ENCODE measurements at regions not wholly inside any gene's neighbourhood (a gene's known extent, or its start where the extent isn't known, plus 50 kb on each side); places are given as distances from the start of the nearest gene placed in this dataset.

DNA sequence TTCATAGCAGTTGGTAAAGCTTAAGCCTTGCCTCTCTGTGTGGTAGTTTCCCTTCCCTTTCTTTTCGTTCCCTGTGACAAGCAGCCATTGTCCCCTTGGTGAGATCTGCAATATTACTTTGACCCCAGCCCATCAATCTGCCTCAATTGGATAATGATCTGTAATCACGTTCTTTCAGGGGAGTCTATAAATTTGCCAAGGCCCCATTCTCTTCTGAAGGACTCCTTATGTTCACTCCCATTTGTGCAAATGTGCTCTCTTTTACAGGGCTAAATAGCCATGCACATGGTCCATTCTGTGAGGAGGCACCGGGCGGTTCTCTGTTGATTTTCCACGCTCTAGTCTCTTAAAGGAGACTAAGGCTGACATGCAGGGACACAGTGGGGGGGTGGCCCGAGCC lies 660.4 kb upstream of the SLC35B3 start:
- POLR2A ChIA-PET = no interaction called here
- Mint-ChIP-seq H3K36me3 (no peaks in the 10 kb centered on the region), H3K9me3 (peaks cover 12% of the 10 kb centered on the region), H3K27me3 (no peaks in the 10 kb centered on the region), H3K27ac (no peak overlapping the region), H3K4me3 (no peak overlapping the region), H3K4me1 (ENCODE audit: low read depth) (no peaks in the 10 kb centered on the region)
- CTCF ChIA-PET = no interaction called here
- no peak for DNase-seq
- intact Hi-C loops (cut with micrococcal nuclease) = no loop called here

DNA sequence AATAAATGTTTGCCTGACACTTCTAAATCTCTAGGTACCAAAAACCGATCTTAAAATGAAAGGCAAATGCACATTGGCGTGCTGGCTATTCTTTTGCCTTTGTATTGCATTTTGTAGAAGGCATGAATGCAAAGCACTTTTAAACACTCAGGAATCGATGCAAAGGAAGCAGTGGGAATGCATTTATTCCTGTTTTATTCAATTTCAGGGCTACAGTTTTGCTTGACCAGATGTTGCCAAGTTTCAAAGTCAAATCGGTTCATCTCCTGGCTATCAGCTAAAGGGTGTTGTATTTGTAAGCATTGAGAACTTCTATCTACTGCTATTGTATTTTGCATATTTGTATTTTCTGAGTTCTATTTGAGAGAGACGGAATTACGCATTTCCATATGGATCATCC lies 659.8 kb upstream of the SLC35B3 start:
- ChIA-PET CTCF (no interaction called here), POLR2A (no interaction called here)
- H3K4me1 Mint-ChIP-seq (ENCODE audit: low read depth) = no peaks in the 10 kb centered on the region
- intact Hi-C loops (cut with micrococcal nuclease) = no loop called here
- no peak for DNase-seq
- H3K9me3 Mint-ChIP-seq = peaks cover 7% of the 10 kb centered on the region
- H3K27ac Mint-ChIP-seq = no peak overlapping the region
- H3K36me3 Mint-ChIP-seq = no peaks in the 10 kb centered on the region
- H3K27me3 Mint-ChIP-seq = no peaks in the 10 kb centered on the region
- H3K4me3 Mint-ChIP-seq = no peak overlapping the region

GRCh38 chr6:9089724-9090123 lies 654.4 kb upstream of the SLC35B3 start:
- H3K9me3 Mint-ChIP-seq = no peaks in the 10 kb centered on the region
- H3K27ac Mint-ChIP-seq = no peak overlapping the region
- H3K4me3 Mint-ChIP-seq = no peak overlapping the region
- ChIA-PET POLR2A (no interaction called here), CTCF (no interaction called here)
- no peak for DNase-seq
- H3K36me3 Mint-ChIP-seq = no peaks in the 10 kb centered on the region
- H3K4me1 Mint-ChIP-seq (ENCODE audit: low read depth) = no peaks in the 10 kb centered on the region
- no peaks in the 10 kb centered on the region for H3K27me3 Mint-ChIP-seq
- intact Hi-C loops (cut with micrococcal nuclease) = no loop called here

DNA sequence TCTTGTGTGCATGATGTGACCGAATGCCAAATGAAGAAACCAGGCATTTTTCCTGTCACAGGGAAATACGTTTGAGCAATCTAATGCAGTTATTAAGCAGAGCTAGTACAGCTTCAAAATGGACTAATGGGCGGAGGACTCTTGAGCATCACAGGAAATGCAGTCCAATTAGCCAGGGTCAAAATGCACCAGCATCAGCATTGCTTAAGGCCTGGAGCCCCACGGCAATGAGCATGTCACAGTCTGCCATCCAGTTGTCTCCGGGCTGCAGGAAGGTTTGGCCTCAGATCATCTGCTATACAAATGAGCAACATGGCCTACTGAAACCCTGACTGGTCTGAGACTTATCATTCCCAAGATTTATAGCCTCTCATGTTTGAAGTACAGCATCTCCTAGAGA lies 652.1 kb upstream of the SLC35B3 start:
- ChIA-PET CTCF (no interaction called here), POLR2A (no interaction called here)
- DNase-seq = no peak
- peaks cover 2% of the 10 kb centered on the region for H3K9me3 Mint-ChIP-seq
- no peak overlapping the region for H3K4me3 Mint-ChIP-seq
- no peaks in the 10 kb centered on the region for H3K27me3 Mint-ChIP-seq
- no peaks in the 10 kb centered on the region for H3K4me1 Mint-ChIP-seq (ENCODE audit: low read depth)
- H3K36me3 Mint-ChIP-seq = no peaks in the 10 kb centered on the region
- intact Hi-C loops (cut with micrococcal nuclease) = no loop called here
- no peak overlapping the region for H3K27ac Mint-ChIP-seq

GRCh38 chr6:9086331-9086730 lies 651.0 kb upstream of the SLC35B3 start:
- ChIA-PET CTCF (no interaction called here), POLR2A (no interaction called here)
- Mint-ChIP-seq H3K27ac (no peak overlapping the region), H3K4me1 (ENCODE audit: low read depth) (no peaks in the 10 kb centered on the region), H3K4me3 (no peak overlapping the region), H3K27me3 (no peaks in the 10 kb centered on the region), H3K36me3 (no peaks in the 10 kb centered on the region), H3K9me3 (peaks cover 2% of the 10 kb centered on the region)
- no peak for DNase-seq
- intact Hi-C loops (cut with micrococcal nuclease) = no loop called here

GRCh38 chr6:9085709-9086070 lies 650.3 kb upstream of the SLC35B3 start:
- H3K4me3 Mint-ChIP-seq = no peak overlapping the region
- no peak overlapping the region for H3K27ac Mint-ChIP-seq
- ChIA-PET POLR2A (no interaction called here), CTCF (no interaction called here)
- no peaks in the 10 kb centered on the region for H3K27me3 Mint-ChIP-seq
- no peak for DNase-seq
- no peaks in the 10 kb centered on the region for H3K36me3 Mint-ChIP-seq
- no peaks in the 10 kb centered on the region for H3K4me1 Mint-ChIP-seq (ENCODE audit: low read depth)
- peaks cover 2% of the 10 kb centered on the region for H3K9me3 Mint-ChIP-seq
- intact Hi-C loops (cut with micrococcal nuclease) = no loop called here

GRCh38 chr6:9085054-9085708 lies 649.8 kb upstream of the SLC35B3 start:
- intact Hi-C loops (cut with micrococcal nuclease) = no loop called here
- no peak for DNase-seq
- ChIA-PET POLR2A (no interaction called here), CTCF (no interaction called here)
- Mint-ChIP-seq H3K36me3 (no peaks in the 10 kb centered on the region), H3K9me3 (peaks cover 2% of the 10 kb centered on the region), H3K4me1 (ENCODE audit: low read depth) (no peaks in the 10 kb centered on the region), H3K27me3 (no peaks in the 10 kb centered on the region), H3K4me3 (no peak overlapping the region), H3K27ac (no peak overlapping the region)

DNA sequence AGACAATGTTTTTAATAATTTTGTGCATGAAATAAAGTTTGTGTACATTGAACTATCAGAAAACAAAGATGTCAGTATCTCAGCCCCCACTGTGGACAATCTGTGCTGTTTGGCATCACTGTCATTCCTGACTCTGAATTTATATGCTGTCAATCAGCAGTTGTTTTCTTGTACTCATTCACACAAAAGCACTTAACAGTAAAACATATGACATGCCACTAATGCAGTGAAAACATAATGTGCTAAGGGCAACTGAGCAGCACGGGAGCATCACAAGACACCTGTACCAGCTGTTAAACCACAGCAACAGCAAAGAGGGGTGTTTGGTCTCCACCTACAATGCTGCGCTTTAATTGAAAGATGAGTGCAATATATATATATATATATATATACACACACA lies 647.8 kb upstream of the SLC35B3 start:
- no peaks in the 10 kb centered on the region for H3K4me1 Mint-ChIP-seq (ENCODE audit: low read depth)
- H3K4me3 Mint-ChIP-seq = no peak overlapping the region
- H3K27ac Mint-ChIP-seq = no peak overlapping the region
- DNase-seq = no peak
- no peaks in the 10 kb centered on the region for H3K27me3 Mint-ChIP-seq
- POLR2A ChIA-PET = no interaction called here
- intact Hi-C loops (cut with micrococcal nuclease) = no loop called here
- CTCF ChIA-PET = no interaction called here
- no peaks in the 10 kb centered on the region for H3K36me3 Mint-ChIP-seq
- peaks cover 2% of the 10 kb centered on the region for H3K9me3 Mint-ChIP-seq

GRCh38 chr6:9066726-9067125 lies 631.4 kb upstream of the SLC35B3 start:
- Mint-ChIP-seq H3K36me3 (no peaks in the 10 kb centered on the region), H3K4me3 (no peak overlapping the region), H3K27ac (no peak overlapping the region), H3K4me1 (ENCODE audit: low read depth) (no peaks in the 10 kb centered on the region), H3K9me3 (peaks cover 5% of the 10 kb centered on the region), H3K27me3 (no peaks in the 10 kb centered on the region)
- POLR2A ChIA-PET = no interaction called here
- CTCF ChIA-PET = no interaction called here
- DNase-seq = no peak
- intact Hi-C loops (cut with micrococcal nuclease) = no loop called here

GRCh38 chr6:9064156-9064555 lies 628.8 kb upstream of the SLC35B3 start:
- Mint-ChIP-seq H3K27me3 (no peaks in the 10 kb centered on the region), H3K4me1 (ENCODE audit: low read depth) (no peaks in the 10 kb centered on the region), H3K27ac (no peak overlapping the region), H3K36me3 (no peaks in the 10 kb centered on the region), H3K9me3 (no peaks in the 10 kb centered on the region), H3K4me3 (no peak overlapping the region)
- intact Hi-C loops (cut with micrococcal nuclease) = no loop called here
- ChIA-PET POLR2A (no interaction called here), CTCF (no interaction called here)
- DNase-seq = no peak

- H3K4me3 Mint-ChIP-seq = no peak overlapping the region
- ChIA-PET POLR2A (no interaction called here), CTCF (no interaction called here)
- intact Hi-C loops (cut with micrococcal nuclease) = no loop called here
- no peak for DNase-seq
- H3K4me1 Mint-ChIP-seq (ENCODE audit: low read depth) = no peaks in the 10 kb centered on the region
- H3K27me3 Mint-ChIP-seq = no peaks in the 10 kb centered on the region
- H3K36me3 Mint-ChIP-seq = no peaks in the 10 kb centered on the region
- H3K27ac Mint-ChIP-seq = no peak overlapping the region
- H3K9me3 Mint-ChIP-seq = no peaks in the 10 kb centered on the region
Measured at GRCh38 chr6:9062596-9062995, 627.3 kb upstream of the SLC35B3 start.

GRCh38 chr6:9057937-9058336 lies 622.6 kb upstream of the SLC35B3 start:
- POLR2A ChIA-PET = no interaction called here
- H3K36me3 Mint-ChIP-seq = no peaks in the 10 kb centered on the region
- CTCF ChIA-PET = no interaction called here

GRCh38 chr6:9056556-9056955 lies 621.2 kb upstream of the SLC35B3 start:
- DNase-seq = no peak
- Mint-ChIP-seq H3K36me3 (no peaks in the 10 kb centered on the region), H3K4me1 (ENCODE audit: low read depth) (no peaks in the 10 kb centered on the region), H3K9me3 (no peaks in the 10 kb centered on the region), H3K27me3 (no peaks in the 10 kb centered on the region), H3K27ac (no peak overlapping the region), H3K4me3 (no peak overlapping the region)
- intact Hi-C loops (cut with micrococcal nuclease) = no loop called here
- POLR2A ChIA-PET = no interaction called here
- CTCF ChIA-PET = no interaction called here

More at GRCh38 chr6:9057937-9058336, 622.6 kb upstream of the SLC35B3 start:
- DNase-seq = no peak
- intact Hi-C loops (cut with micrococcal nuclease) = no loop called here
- Mint-ChIP-seq H3K4me1 (ENCODE audit: low read depth) (no peaks in the 10 kb centered on the region), H3K27ac (no peak overlapping the region), H3K9me3 (no peaks in the 10 kb centered on the region), H3K27me3 (no peaks in the 10 kb centered on the region), H3K4me3 (no peak overlapping the region)

DNA sequence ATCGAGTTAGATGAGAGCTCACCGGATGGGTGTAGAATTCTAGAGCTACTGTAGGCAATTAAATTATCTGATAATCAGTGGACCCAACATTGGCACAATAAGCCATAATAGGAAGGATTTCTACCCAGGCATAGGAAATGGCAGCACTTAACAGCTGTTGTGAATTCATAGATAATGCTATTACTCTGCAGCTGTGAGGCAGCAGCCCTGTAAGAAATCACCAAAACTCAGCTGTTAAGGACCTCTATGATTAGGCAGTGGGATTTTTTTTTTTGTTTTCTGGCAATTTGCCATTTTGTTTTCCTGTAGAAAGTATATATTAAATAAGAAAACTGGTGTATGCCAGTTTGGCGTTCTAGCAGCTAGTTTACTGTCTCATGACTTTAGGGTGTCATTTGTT lies 609.1 kb upstream of the SLC35B3 start:
- CTCF ChIA-PET = no interaction called here
- H3K27ac Mint-ChIP-seq = no peak overlapping the region
- no peaks in the 10 kb centered on the region for H3K27me3 Mint-ChIP-seq
- no peak for DNase-seq
- intact Hi-C loops (cut with micrococcal nuclease) = no loop called here
- peaks cover 14% of the 10 kb centered on the region for H3K9me3 Mint-ChIP-seq
- no peaks in the 10 kb centered on the region for H3K36me3 Mint-ChIP-seq
- no peaks in the 10 kb centered on the region for H3K4me1 Mint-ChIP-seq (ENCODE audit: low read depth)
- POLR2A ChIA-PET = no interaction called here
- H3K4me3 Mint-ChIP-seq = no peak overlapping the region

Data from activated CD4-positive, alpha-beta memory T cell treated with anti-CD3 and anti-CD28 coated beads for 36 hours (primary cell).